KMS-11 (cell line): ENCODE measurements at regions not wholly inside any gene's neighbourhood (a gene's known extent, or its start where the extent isn't known, plus 50 kb on each side); places are given as distances from the start of the nearest gene placed in this dataset.

Experiments
- H2AFZ ChIP-seq: fragments of 200-600 bp; sonication (generic); 2 replicates; pipeline ENCODE4 v1.6.1; 2016; ENCODE audit warnings: antibody characterized with exemption, mixed run types, low read depth
- H3K27ac ChIP-seq: fragments of 200-600 bp; sonication (generic); 2 replicates; pipeline ENCODE4 v1.6.1; 2016; ENCODE audit warnings: mild to moderate bottlenecking, mixed run types
- H3K27me3 ChIP-seq: fragments of 200-600 bp; sonication (generic); 2 replicates; pipeline ENCODE4 v1.6.1; 2017; ENCODE audit warnings: mild to moderate bottlenecking, low read depth, mixed run types, moderate library complexity; ENCODE audit not compliant: insufficient read depth
- H3K36me3 ChIP-seq: fragments of 200-600 bp; sonication (generic); 2 replicates; pipeline ENCODE4 v1.6.1; 2017; ENCODE audit warnings: mild to moderate bottlenecking, mixed run types; ENCODE audit not compliant: insufficient read depth
- H3K4me1 ChIP-seq: fragments of 200-600 bp; sonication (generic); 2 replicates; pipeline ENCODE4 v1.6.1; 2016; ENCODE audit warnings: mild to moderate bottlenecking, low read depth, mixed run types; ENCODE audit not compliant: poor library complexity, severe bottlenecking
- H3K4me2 ChIP-seq: fragments of 200-600 bp; sonication (generic); 2 replicates; pipeline ENCODE4 v1.7.0; 2016; ENCODE audit warnings: mild to moderate bottlenecking, mixed run types
- H3K4me3 ChIP-seq: fragments of 200-600 bp; sonication (generic); IDR thresholded peaks from 2 replicates; pipeline ENCODE4 v1.6.1; 2017; ENCODE audit warnings: low read depth, low read length, mixed read lengths; ENCODE audit not compliant: insufficient read depth
- H3K79me2 ChIP-seq: fragments of 200-600 bp; sonication (generic); 2 replicates; pipeline ENCODE4 v1.6.1; 2016; ENCODE audit warnings: low read depth, mixed run types; ENCODE audit not compliant: insufficient read depth
- H3K9ac ChIP-seq: fragments of 200-600 bp; sonication (generic); 2 replicates; pipeline ENCODE4 v1.6.1; 2016; ENCODE audit warnings: mild to moderate bottlenecking, mixed run types
- H4K20me1 ChIP-seq: fragments of 200-600 bp; sonication (generic); 2 replicates; pipeline ENCODE4 v1.6.1; 2016; ENCODE audit warnings: mild to moderate bottlenecking, mixed run types; ENCODE audit not compliant: insufficient read depth
- CTCF ChIP-seq: fragments of 200-600 bp; sonication (generic); conservative IDR thresholded peaks from 2 replicates; pipeline ENCODE4 v1.6.1; 2017; ENCODE audit warnings: low read depth, mild to moderate bottlenecking, antibody characterized with exemption, low read length, moderate library complexity, mixed read lengths

GRCh38 chr1:55314740-55315139, 99.6 kb upstream of the USP24 start:
- no peak for TF ChIP-seq CTCF
- Histone ChIP-seq H3K9ac (no peak overlapping the region), H3K4me2 (no peak overlapping the region), H3K27ac (no peak overlapping the region), H3K27me3 (no peaks in the 10 kb centered on the region), H3K4me1 (no peaks in the 10 kb centered on the region), H3K4me3 (no peak overlapping the region), H3K79me2 (no peaks in the 10 kb centered on the region), H2AFZ (no peak overlapping the region), H4K20me1 (no peaks in the 10 kb centered on the region), H3K36me3 (no peaks in the 10 kb centered on the region)

DNA sequence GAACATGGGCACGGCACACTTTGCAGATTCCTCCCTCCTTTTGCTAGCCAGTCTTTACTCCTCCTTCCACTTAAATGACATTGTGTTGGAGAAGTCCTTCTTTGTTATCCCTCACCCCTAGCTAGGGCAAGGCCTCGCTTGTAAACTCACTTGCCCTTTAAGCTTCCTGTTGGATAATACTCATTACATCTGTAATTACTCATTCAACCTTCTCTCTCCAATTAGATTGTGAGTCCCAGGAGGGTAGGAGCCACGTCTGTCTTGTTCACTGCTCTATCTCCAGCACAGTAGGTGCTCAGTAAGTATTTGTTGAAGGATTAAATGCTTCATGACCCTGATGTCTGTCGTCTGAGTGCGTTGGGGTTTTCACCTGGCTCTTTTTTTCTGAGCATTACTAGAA, 98.7 kb upstream of the USP24 start:
- H4K20me1 ChIP-seq, result no peaks in the 10 kb centered on the region
- H2AFZ ChIP-seq, result no peak overlapping the region
- H3K27me3 ChIP-seq, result no peaks in the 10 kb centered on the region
- no peak overlapping the region for H3K9ac ChIP-seq
- no peaks in the 10 kb centered on the region for H3K79me2 ChIP-seq
- no peaks in the 10 kb centered on the region for H3K36me3 ChIP-seq
- no peak overlapping the region for H3K27ac ChIP-seq
- H3K4me2 ChIP-seq, result no peak overlapping the region
- no peaks in the 10 kb centered on the region for H3K4me1 ChIP-seq
- H3K4me3 ChIP-seq, result no peak overlapping the region
- no peak for TF ChIP-seq CTCF

GRCh38 chr1:55311979-55312378, 96.8 kb upstream of the USP24 start:
- TF ChIP-seq CTCF, result no peak
- no peaks in the 10 kb centered on the region for H3K79me2 ChIP-seq
- H4K20me1 ChIP-seq, result no peaks in the 10 kb centered on the region
- no peak overlapping the region for H3K9ac ChIP-seq
- no peaks in the 10 kb centered on the region for H3K27me3 ChIP-seq
- H3K36me3 ChIP-seq, result no peaks in the 10 kb centered on the region
- no peak overlapping the region for H3K4me3 ChIP-seq
- H3K4me2 ChIP-seq, result no peak overlapping the region
- H3K27ac ChIP-seq, result no peak overlapping the region
- H3K4me1 ChIP-seq, result no peaks in the 10 kb centered on the region
- H2AFZ ChIP-seq, result no peak overlapping the region

GRCh38 chr1:55311057-55311641, 96.0 kb upstream of the USP24 start:
- Histone ChIP-seq H3K79me2 (no peaks in the 10 kb centered on the region), H3K4me1 (no peaks in the 10 kb centered on the region), H3K9ac (no peak overlapping the region), H2AFZ (no peak overlapping the region), H3K4me3 (no peak overlapping the region), H4K20me1 (no peaks in the 10 kb centered on the region), H3K4me2 (no peak overlapping the region), H3K27me3 (no peaks in the 10 kb centered on the region), H3K27ac (no peak overlapping the region), H3K36me3 (no peaks in the 10 kb centered on the region)
- no peak for TF ChIP-seq CTCF
